Colonic mucosa (tissue), 4 donors: ENCODE measurements at regions not wholly inside any gene's neighbourhood (a gene's known extent, or its start where the extent isn't known, plus 50 kb on each side); places are given as distances from the start of the nearest gene placed in this dataset.

Source experiments
- DNase-seq: peaks from one replicate; pipeline ENCODE4 v3.0.0-alpha.2; 2020
- H3K27ac ChIP-seq: fragments of 200-600 bp; one replicate; pipeline ENCODE4 v1.8.0; 2021
- H3K27me3 ChIP-seq: fragments of 200-600 bp; one replicate; pipeline ENCODE4 v1.8.0; 2021
- H3K36me3 ChIP-seq: fragments of 200-600 bp; one replicate; pipeline ENCODE4 v1.8.0; 2021
- H3K4me1 ChIP-seq: fragments of 200-600 bp; one replicate; pipeline ENCODE4 v1.8.0; 2021; ENCODE audit warnings: mild to moderate bottlenecking
- H3K4me3 ChIP-seq: fragments of 200-600 bp; one replicate; pipeline ENCODE4 v1.8.0; 2021
- H3K9ac ChIP-seq, 2 donors: one replicate each; pipeline ENCODE4 v1.7.0; 2013; ENCODE audit warnings: control low read depth in 2 of 2, low read depth in 2 of 2, low read length in 2 of 2
- H3K9me3 ChIP-seq: fragments of 200-600 bp; one replicate; pipeline ENCODE4 v1.8.0; 2021
- intact Hi-C: fragments of 100-400 bp; cut with DNase I; formaldehyde crosslinking; loops from one replicate; pipeline ENCODE4 v1.14.1; 2022
- TF ChIP-seq, protein P1 (sequence below): fragments of 200-600 bp; IDR thresholded peaks from one replicate; pipeline ENCODE4 v1.8.0; 2022; ENCODE audit warnings: antibody characterized with exemption, mild to moderate bottlenecking
- donor health status: healthy.
- donor health status: DM: no; HTN: no; CAD: no.
- donor health status: DM: no; HTN: no; CAD: no.

GRCh38 chr14:35921745-35922144 is 95.6 kb downstream of the BRMS1L start:
- Histone ChIP-seq H3K9ac (no peak overlapping the region), H3K9me3 (no peaks in the 10 kb centered on the region), H3K36me3 (no peaks in the 10 kb centered on the region), H3K4me1 (no peaks in the 10 kb centered on the region), H3K27ac (no peak overlapping the region), H3K4me3 (no peak overlapping the region), H3K27me3 (no peaks in the 10 kb centered on the region)
- DNase-seq, result no peak
- TF ChIP-seq, protein P1, sequence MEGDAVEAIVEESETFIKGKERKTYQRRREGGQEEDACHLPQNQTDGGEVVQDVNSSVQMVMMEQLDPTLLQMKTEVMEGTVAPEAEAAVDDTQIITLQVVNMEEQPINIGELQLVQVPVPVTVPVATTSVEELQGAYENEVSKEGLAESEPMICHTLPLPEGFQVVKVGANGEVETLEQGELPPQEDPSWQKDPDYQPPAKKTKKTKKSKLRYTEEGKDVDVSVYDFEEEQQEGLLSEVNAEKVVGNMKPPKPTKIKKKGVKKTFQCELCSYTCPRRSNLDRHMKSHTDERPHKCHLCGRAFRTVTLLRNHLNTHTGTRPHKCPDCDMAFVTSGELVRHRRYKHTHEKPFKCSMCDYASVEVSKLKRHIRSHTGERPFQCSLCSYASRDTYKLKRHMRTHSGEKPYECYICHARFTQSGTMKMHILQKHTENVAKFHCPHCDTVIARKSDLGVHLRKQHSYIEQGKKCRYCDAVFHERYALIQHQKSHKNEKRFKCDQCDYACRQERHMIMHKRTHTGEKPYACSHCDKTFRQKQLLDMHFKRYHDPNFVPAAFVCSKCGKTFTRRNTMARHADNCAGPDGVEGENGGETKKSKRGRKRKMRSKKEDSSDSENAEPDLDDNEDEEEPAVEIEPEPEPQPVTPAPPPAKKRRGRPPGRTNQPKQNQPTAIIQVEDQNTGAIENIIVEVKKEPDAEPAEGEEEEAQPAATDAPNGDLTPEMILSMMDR, result no peak
- intact Hi-C loops, result no loop called here
